GM21717 (cell line): ENCODE measurements at regions not wholly inside any gene's neighbourhood (a gene's known extent, or its start where the extent isn't known, plus 50 kb on each side); places are given as distances from the start of the nearest gene placed in this dataset.
"Not testable (repeated sequence)": the region's sequence is repeated elsewhere in the genome, so short reads cannot be mapped to it uniquely, and the experiment has no call there.

Source experiments
- ATAC-seq: cut with Tn5 transposase; IDR thresholded peaks from one replicate; pipeline ENCODE4 v1.9.1; 2021; ENCODE audit warnings: mild to moderate bottlenecking, moderate library complexity; ENCODE audit not compliant: unreplicated experiment

GRCh38 chr18:1270081-1270480 lies 365.4 kb downstream of the ADCYAP1 start:
- no peak for ATAC-seq

- ATAC-seq: no peak
Measured at GRCh38 chr18:1273469-1273868, 368.8 kb downstream of the ADCYAP1 start.

GRCh38 chr18:1292167-1292566 lies 387.5 kb downstream of the ADCYAP1 start:
- no peak for ATAC-seq

- no peak for ATAC-seq
Measured at GRCh38 chr18:1294229-1294628, 389.6 kb downstream of the ADCYAP1 start.

- ATAC-seq: no peak
Measured at GRCh38 chr18:1296237-1296636, 391.6 kb downstream of the ADCYAP1 start.

GRCh38 chr18:1302861-1303260 lies 398.2 kb downstream of the ADCYAP1 start:
- no peak for ATAC-seq

GRCh38 chr18:1304392-1304992 lies 399.8 kb downstream of the ADCYAP1 start:
- ATAC-seq: no peak

- no peak for ATAC-seq
Measured at GRCh38 chr18:1306641-1307040, 402.0 kb downstream of the ADCYAP1 start.

- ATAC-seq: no peak
Measured at GRCh38 chr18:1308686-1309085, 404.0 kb downstream of the ADCYAP1 start.

- no peak for ATAC-seq
Measured at GRCh38 chr18:1311376-1311775, 406.7 kb downstream of the ADCYAP1 start.

- ATAC-seq: not testable (repeated sequence)
Measured at GRCh38 chr18:1335345-1335744, 430.7 kb downstream of the ADCYAP1 start.

GRCh38 chr18:1350931-1351450 lies 446.3 kb downstream of the ADCYAP1 start:
- no peak for ATAC-seq

GRCh38 chr18:1353025-1353424 lies 448.4 kb downstream of the ADCYAP1 start:
- no peak for ATAC-seq

- ATAC-seq: no peak
Measured at GRCh38 chr18:1357724-1358123, 453.1 kb downstream of the ADCYAP1 start.

GRCh38 chr18:1361936-1362335 lies 457.3 kb downstream of the ADCYAP1 start:
- ATAC-seq: no peak

- ATAC-seq: no peak
Measured at GRCh38 chr18:1370552-1370951, 465.9 kb downstream of the ADCYAP1 start.

GRCh38 chr18:1371724-1372123 lies 467.1 kb downstream of the ADCYAP1 start:
- ATAC-seq: no peak

- no peak for ATAC-seq
Measured at GRCh38 chr18:1383465-1383864, 478.8 kb downstream of the ADCYAP1 start.

- ATAC-seq: not testable (repeated sequence)
Measured at GRCh38 chr18:1388468-1388867, 483.8 kb downstream of the ADCYAP1 start.

- no peak for ATAC-seq
Measured at GRCh38 chr18:1392046-1392445, 487.4 kb downstream of the ADCYAP1 start.

- no peak for ATAC-seq
Measured at GRCh38 chr18:1392865-1393734, 488.4 kb downstream of the ADCYAP1 start.

- no peak for ATAC-seq
Measured at GRCh38 chr18:1393929-1394328, 489.3 kb downstream of the ADCYAP1 start.
